OCI-LY1 (cell line): ENCODE measurements at regions not wholly inside any gene's neighbourhood (a gene's known extent, or its start where the extent isn't known, plus 50 kb on each side); places are given as distances from the start of the nearest gene placed in this dataset.

ENCODE experiments used
- H2AFZ ChIP-seq: fragments of 200-600 bp; sonication (generic), shearing (Covaris generic); 2 replicates; pipeline ENCODE4 v1.6.0; 2014; ENCODE audit warnings: antibody characterized with exemption, mild to moderate bottlenecking, low read length
- H3F3A ChIP-seq: fragments of 200-600 bp; sonication (generic), shearing (Covaris generic); 2 replicates; pipeline ENCODE4 v1.6.0; 2014; ENCODE audit warnings: mild to moderate bottlenecking, antibody characterized with exemption, low read length, moderate library complexity; ENCODE audit not compliant: insufficient read depth
- H3K27ac ChIP-seq: fragments of 200-600 bp; sonication (generic); 2 replicates; pipeline ENCODE4 v1.5.1; 2014; ENCODE audit warnings: low read length, mixed run types, mild to moderate bottlenecking, low read depth; ENCODE audit not compliant: poor library complexity, severe bottlenecking
- H3K27me3 ChIP-seq: fragments of 200-600 bp; sonication (generic); 2 replicates; pipeline ENCODE4 v1.6.0; 2014; ENCODE audit warnings: antibody characterized with exemption, mild to moderate bottlenecking, low read length, moderate library complexity; ENCODE audit not compliant: insufficient read depth
- H3K36me3 ChIP-seq: fragments of 200-600 bp; sonication (generic); 2 replicates; pipeline ENCODE4 v1.6.1; 2014; ENCODE audit warnings: mild to moderate bottlenecking, antibody characterized with exemption, low read length, moderate library complexity, mixed read lengths; ENCODE audit not compliant: insufficient read depth
- H3K4me1 ChIP-seq: fragments of 200-600 bp; sonication (generic); 2 replicates; pipeline ENCODE4 v1.5.1; 2014; ENCODE audit warnings: mild to moderate bottlenecking, low read length, moderate library complexity; ENCODE audit not compliant: insufficient read depth, severe bottlenecking
- H3K4me2 ChIP-seq: fragments of 200-600 bp; sonication (generic), shearing (Covaris generic); 2 replicates; pipeline ENCODE4 v1.6.1; 2014; ENCODE audit warnings: low read length
- H3K4me3 ChIP-seq: fragments of 200-600 bp; sonication (generic); 2 replicates; pipeline ENCODE4 v1.5.1; 2014; ENCODE audit warnings: low read length, low read depth, mild to moderate bottlenecking, mixed read lengths; ENCODE audit not compliant: poor library complexity, severe bottlenecking
- H3K79me2 ChIP-seq: fragments of 200-600 bp; shearing (Covaris generic); 2 replicates; pipeline ENCODE4 v1.6.1; 2016; ENCODE audit warnings: mixed run types, low read length, mixed read lengths; ENCODE audit not compliant: insufficient read depth
- H3K9ac ChIP-seq: fragments of 200-600 bp; sonication (generic), shearing (Covaris generic); 2 replicates; pipeline ENCODE4 v1.6.1; 2014; ENCODE audit warnings: mild to moderate bottlenecking, low read length, mixed read lengths
- H3K9me2 ChIP-seq: fragments of 200-600 bp; sonication (generic), shearing (Covaris generic); 2 replicates; pipeline ENCODE4 v1.6.1; 2014; ENCODE audit warnings: low read depth, mild to moderate bottlenecking, low read length, mixed read lengths
- H3K9me3 ChIP-seq: fragments of 200-600 bp; shearing (Covaris generic); 2 replicates; pipeline ENCODE4 v1.6.1; 2014; ENCODE audit warnings: low read length, mixed read lengths
- H4K20me1 ChIP-seq: fragments of 200-600 bp; sonication (generic), shearing (Covaris generic); 2 replicates; pipeline ENCODE4 v1.6.0; 2016; ENCODE audit warnings: mild to moderate bottlenecking, low read length; ENCODE audit not compliant: insufficient read depth
- CTCF ChIP-seq: fragments of 200-600 bp; sonication (generic), shearing (Covaris generic); IDR thresholded peaks from 2 replicates; pipeline ENCODE4 v1.5.1; 2017; ENCODE audit warnings: mild to moderate bottlenecking, antibody characterized with exemption, low read length, moderate library complexity, mixed read lengths
- EZH2 ChIP-seq: fragments of 200-600 bp; sonication (generic), shearing (Covaris generic); IDR thresholded peaks from 2 replicates; pipeline ENCODE4 v1.8.0; 2017; ENCODE audit warnings: borderline replicate concordance, mixed run types, mild to moderate bottlenecking, antibody characterized with exemption, low read length, moderate library complexity, mixed read lengths

GRCh38 chr16:59405802-59406201 lies 671.7 kb upstream of the GOT2 start:
- H3K79me2 ChIP-seq, result no peaks in the 10 kb centered on the region
- H3K4me2 ChIP-seq, result no peak overlapping the region
- H3K4me3 ChIP-seq, result no peak overlapping the region
- no peaks in the 10 kb centered on the region for H3K9me2 ChIP-seq
- TF ChIP-seq CTCF, result no peak
- TF ChIP-seq EZH2, result no peak
- no peaks in the 10 kb centered on the region for H3K9me3 ChIP-seq
- no peak overlapping the region for H2AFZ ChIP-seq
- no peaks in the 10 kb centered on the region for H3K36me3 ChIP-seq
- H4K20me1 ChIP-seq, result no peaks in the 10 kb centered on the region
- no peaks in the 10 kb centered on the region for H3F3A ChIP-seq
- no peaks in the 10 kb centered on the region for H3K4me1 ChIP-seq
- H3K9ac ChIP-seq, result no peak overlapping the region
- no peak overlapping the region for H3K27ac ChIP-seq
- no peaks in the 10 kb centered on the region for H3K27me3 ChIP-seq

- Histone ChIP-seq H3K27ac (no peak overlapping the region), H3K9ac (no peak overlapping the region), H3K4me3 (no peak overlapping the region), H3K79me2 (no peaks in the 10 kb centered on the region), H2AFZ (no peak overlapping the region), H4K20me1 (no peaks in the 10 kb centered on the region), H3K4me1 (no peaks in the 10 kb centered on the region), H3K27me3 (no peaks in the 10 kb centered on the region), H3F3A (no peaks in the 10 kb centered on the region), H3K36me3 (no peaks in the 10 kb centered on the region), H3K9me3 (no peaks in the 10 kb centered on the region), H3K4me2 (no peak overlapping the region), H3K9me2 (no peaks in the 10 kb centered on the region)
- no peak for TF ChIP-seq EZH2
- no peak for TF ChIP-seq CTCF
Observed at GRCh38 chr16:59404509-59404908, 670.4 kb upstream of the GOT2 start.

- Histone ChIP-seq H3K4me3 (no peak overlapping the region), H3K9ac (no peak overlapping the region), H3K4me2 (no peak overlapping the region), H3K9me3 (no peaks in the 10 kb centered on the region), H3K36me3 (no peaks in the 10 kb centered on the region), H3K4me1 (no peaks in the 10 kb centered on the region), H3F3A (no peaks in the 10 kb centered on the region), H3K79me2 (no peaks in the 10 kb centered on the region), H2AFZ (no peak overlapping the region), H3K27me3 (no peaks in the 10 kb centered on the region), H4K20me1 (no peaks in the 10 kb centered on the region), H3K9me2 (no peaks in the 10 kb centered on the region), H3K27ac (no peak overlapping the region)
- TF ChIP-seq CTCF, result no peak
- no peak for TF ChIP-seq EZH2
Observed at GRCh38 chr16:59400830-59401229, 666.7 kb upstream of the GOT2 start.
